ENCODE measurements at regions not wholly inside any gene's neighbourhood (a gene's known extent, or its start where the extent isn't known, plus 50 kb on each side); places are given as distances from the start of the nearest gene placed in this dataset.

DNA sequence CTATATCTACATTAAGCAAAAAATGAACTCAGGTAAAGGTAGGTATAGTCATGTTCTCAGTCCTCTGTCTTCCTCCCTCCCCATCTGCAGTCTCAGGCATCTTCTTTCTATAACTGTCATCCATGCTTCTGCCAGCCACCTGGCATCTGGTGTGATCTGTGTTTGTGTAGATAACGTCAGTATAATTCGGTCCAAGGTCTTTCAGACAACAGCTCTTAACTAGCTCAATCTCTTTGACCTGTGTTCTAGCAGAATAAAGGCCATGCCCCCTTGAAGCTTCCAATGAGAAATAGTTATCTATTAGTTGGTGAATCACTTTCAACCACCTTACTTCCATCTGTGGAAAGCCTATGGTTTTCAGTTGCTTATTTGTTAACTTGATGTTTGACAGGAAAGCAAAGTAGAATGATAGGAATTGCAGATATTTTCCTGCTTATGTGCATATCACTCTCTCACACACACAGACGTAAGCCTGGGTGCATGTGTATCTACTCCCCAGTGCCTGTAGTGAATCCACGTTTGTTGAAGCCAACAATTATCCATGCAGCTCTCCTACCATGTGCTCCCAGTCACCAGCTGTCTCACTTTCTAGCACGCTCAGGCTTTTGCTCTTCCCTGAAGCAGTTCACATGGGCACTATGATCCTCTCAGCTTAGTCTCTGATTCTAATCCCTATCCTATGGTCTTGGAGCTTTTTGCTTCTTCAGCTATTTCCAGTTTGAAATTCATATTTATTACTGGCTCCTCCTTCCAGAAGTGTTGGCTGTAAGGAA lies 433.7 kb upstream of the MANEA start:
- no peak overlapping the region for H2AFZ ChIP-seq (ENCODE audit: low read depth)
- no peaks in the 10 kb centered on the region for H3K79me2 ChIP-seq (ENCODE audit: insufficient read depth)
- H3K4me3 ChIP-seq (ENCODE audit: low read depth in 2 of 2, low read length in 1 of 2) = no peak overlapping the region
- H3K36me3 ChIP-seq (replicated peaks in 1 of 2; ENCODE audit: control insufficient read depth in 1 of 2, insufficient read depth in 2 of 2, low read length in 1 of 2) = no peaks in the 10 kb centered on the region
- no peak for DNase-seq
- no peak overlapping the region for H3K4me2 ChIP-seq
- TF ChIP-seq YY1 (IDR thresholded peaks at IDR 0.05; ENCODE audit: low read depth) (no peak), GATA2 (CRISPR knock-in tag; IDR thresholded peaks at IDR 0.05) (peak; percentile 68), EP300 (IDR thresholded peaks at IDR 0.05; ENCODE audit: borderline replicate concordance in 1 of 2, low read depth in 1 of 2, low read length in 1 of 2) (peak in 1 of 2 experiments; percentile 12; a peak in 1 of 4 replicates), EZH2phosphoT487 (IDR thresholded peaks at IDR 0.05; ENCODE audit: borderline replicate concordance, low read depth) (no peak), RCOR1 (IDR thresholded peaks at IDR 0.05; ENCODE audit: low read length) (peak; percentile 5; the same call in 1 of the 2 replicates), MXI1 (IDR thresholded peaks at IDR 0.05; ENCODE audit: low read depth, low read length) (0 out of 2 replicates have a peak, but pooled peaks have one; percentile 51), FOSL2 (IDR thresholded peaks at IDR 0.05; ENCODE audit: borderline replicate concordance, low read depth) (no peak)
- TF ChIP-seq, protein P1, sequence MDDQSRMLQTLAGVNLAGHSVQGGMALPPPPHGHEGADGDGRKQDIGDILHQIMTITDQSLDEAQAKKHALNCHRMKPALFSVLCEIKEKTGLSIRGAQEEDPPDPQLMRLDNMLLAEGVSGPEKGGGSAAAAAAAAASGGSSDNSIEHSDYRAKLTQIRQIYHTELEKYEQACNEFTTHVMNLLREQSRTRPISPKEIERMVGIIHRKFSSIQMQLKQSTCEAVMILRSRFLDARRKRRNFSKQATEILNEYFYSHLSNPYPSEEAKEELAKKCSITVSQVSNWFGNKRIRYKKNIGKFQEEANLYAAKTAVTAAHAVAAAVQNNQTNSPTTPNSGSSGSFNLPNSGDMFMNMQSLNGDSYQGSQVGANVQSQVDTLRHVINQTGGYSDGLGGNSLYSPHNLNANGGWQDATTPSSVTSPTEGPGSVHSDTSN (IDR thresholded peaks at IDR 0.05) = no peak
- no peaks in the 10 kb centered on the region for H3K9me3 ChIP-seq
- WGBS (ENCODE audit: low lambda C conversion rate) = 7% methylated on average over 5 of the region's 5 CpGs
- H3F3A ChIP-seq (replicated peaks; ENCODE audit: insufficient read depth) = no peaks in the 10 kb centered on the region
- peaks cover 0 to 3% of the 10 kb centered on the region in 2 experiments; a peak in 1 of 4 replicates for H3K4me1 ChIP-seq (ENCODE audit: control insufficient read depth in 1 of 2, insufficient read depth in 2 of 2, low read depth in 1 of 2, low read length in 1 of 2)
- ChIA-PET CTCF (interaction anchor here (0.9 to 1.3 kb wide), 3 partner anchors 9 to 52 kb away, joined by 3 to 5 read pairs (median 4); no protein-coding TSS in a partner anchor), POLR2A (no interaction called here)
- H3K9ac ChIP-seq = no peak overlapping the region
- no peaks in the 10 kb centered on the region for H4K20me1 ChIP-seq (ENCODE audit: insufficient read depth)
- no peaks in the 10 kb centered on the region for H3K27me3 ChIP-seq (ENCODE audit: insufficient read depth)
- H3K9me2 ChIP-seq = no peaks in the 10 kb centered on the region
- no peak overlapping the region for H3K27ac ChIP-seq (ENCODE audit: low read depth in 2 of 2, low read length in 1 of 2)

DNA sequence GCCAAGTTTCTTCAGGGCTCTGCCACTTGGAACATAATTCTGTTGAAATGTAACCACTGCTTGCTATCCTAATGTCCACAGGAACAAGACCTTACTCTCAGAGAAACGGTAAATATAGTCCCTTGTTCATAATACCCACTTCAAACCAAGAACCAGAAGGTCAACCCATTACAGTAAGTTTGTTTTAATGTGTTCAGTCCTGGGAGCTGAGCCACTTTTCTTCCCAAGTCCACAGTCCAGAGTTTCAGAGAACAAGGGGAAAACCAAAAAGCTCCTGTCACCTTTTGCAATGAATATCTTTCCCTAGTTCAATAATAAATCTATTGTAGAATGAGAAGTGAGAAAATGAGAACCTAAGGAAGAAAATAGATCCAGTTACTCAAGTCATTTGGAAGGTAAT lies 431.9 kb upstream of the MANEA start:
- no peaks in the 10 kb centered on the region for H3K27me3 ChIP-seq (ENCODE audit: insufficient read depth)
- no peak for DNase-seq
- no peaks in the 10 kb centered on the region for H3K36me3 ChIP-seq (replicated peaks in 1 of 2; ENCODE audit: control insufficient read depth in 1 of 2, insufficient read depth in 2 of 2, low read length in 1 of 2)
- H3K4me1 ChIP-seq (ENCODE audit: control insufficient read depth in 1 of 2, insufficient read depth in 2 of 2, low read depth in 1 of 2, low read length in 1 of 2) = peaks cover 0 to 3% of the 10 kb centered on the region in 2 experiments; a peak in 1 of 4 replicates
- no peak overlapping the region for H2AFZ ChIP-seq (ENCODE audit: low read depth)
- no peaks in the 10 kb centered on the region for H3K79me2 ChIP-seq (ENCODE audit: insufficient read depth)
- H3K27ac ChIP-seq (ENCODE audit: low read depth in 2 of 2, low read length in 1 of 2) = no peak overlapping the region
- no peak overlapping the region for H3K4me2 ChIP-seq
- H3K4me3 ChIP-seq (ENCODE audit: low read depth in 2 of 2, low read length in 1 of 2) = no peak overlapping the region
- POLR2A ChIA-PET = no interaction called here
- H3F3A ChIP-seq (replicated peaks; ENCODE audit: insufficient read depth) = no peaks in the 10 kb centered on the region
- CTCF ChIA-PET = interaction anchor here (1.7 kb wide), 1 partner anchor 16 kb away, joined by 3 read pairs; no protein-coding TSS in a partner anchor
- WGBS (ENCODE audit: low lambda C conversion rate) = 0% methylated on average over 1 of the region's 1 CpG
- no peak overlapping the region for H3K9ac ChIP-seq
- no peaks in the 10 kb centered on the region for H4K20me1 ChIP-seq (ENCODE audit: insufficient read depth)
- no peaks in the 10 kb centered on the region for H3K9me2 ChIP-seq
- no peaks in the 10 kb centered on the region for H3K9me3 ChIP-seq
- TF ChIP-seq NRF1 (IDR thresholded peaks at IDR 0.05; ENCODE audit: low read depth, low read length) (no peak), TCF12 (IDR thresholded peaks at IDR 0.05) (no peak), SMC3 (IDR thresholded peaks at IDR 0.05; ENCODE audit: low read depth, low read length) (no peak), ELF1 (IDR thresholded peaks at IDR 0.05) (no peak), EP300 (IDR thresholded peaks at IDR 0.05; ENCODE audit: borderline replicate concordance in 1 of 2, low read depth in 1 of 2, low read length in 1 of 2) (no peak), YY1 (IDR thresholded peaks at IDR 0.05; ENCODE audit: low read depth) (no peak), FOXJ3 (CRISPR knock-in tag; IDR thresholded peaks at IDR 0.05) (no peak), GATA2 (CRISPR knock-in tag; IDR thresholded peaks at IDR 0.05) (no peak)
- TF ChIP-seq, protein P2, sequence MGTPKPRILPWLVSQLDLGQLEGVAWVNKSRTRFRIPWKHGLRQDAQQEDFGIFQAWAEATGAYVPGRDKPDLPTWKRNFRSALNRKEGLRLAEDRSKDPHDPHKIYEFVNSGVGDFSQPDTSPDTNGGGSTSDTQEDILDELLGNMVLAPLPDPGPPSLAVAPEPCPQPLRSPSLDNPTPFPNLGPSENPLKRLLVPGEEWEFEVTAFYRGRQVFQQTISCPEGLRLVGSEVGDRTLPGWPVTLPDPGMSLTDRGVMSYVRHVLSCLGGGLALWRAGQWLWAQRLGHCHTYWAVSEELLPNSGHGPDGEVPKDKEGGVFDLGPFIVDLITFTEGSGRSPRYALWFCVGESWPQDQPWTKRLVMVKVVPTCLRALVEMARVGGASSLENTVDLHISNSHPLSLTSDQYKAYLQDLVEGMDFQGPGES (IDR thresholded peaks at IDR 0.05; ENCODE audit: low read depth, low read length) = no peak
- TF ChIP-seq, protein P3, sequence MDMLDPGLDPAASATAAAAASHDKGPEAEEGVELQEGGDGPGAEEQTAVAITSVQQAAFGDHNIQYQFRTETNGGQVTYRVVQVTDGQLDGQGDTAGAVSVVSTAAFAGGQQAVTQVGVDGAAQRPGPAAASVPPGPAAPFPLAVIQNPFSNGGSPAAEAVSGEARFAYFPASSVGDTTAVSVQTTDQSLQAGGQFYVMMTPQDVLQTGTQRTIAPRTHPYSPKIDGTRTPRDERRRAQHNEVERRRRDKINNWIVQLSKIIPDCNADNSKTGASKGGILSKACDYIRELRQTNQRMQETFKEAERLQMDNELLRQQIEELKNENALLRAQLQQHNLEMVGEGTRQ (IDR thresholded peaks at IDR 0.05; ENCODE audit: borderline replicate concordance, low read depth, low read length) = no peak
- TF ChIP-seq, protein P4, sequence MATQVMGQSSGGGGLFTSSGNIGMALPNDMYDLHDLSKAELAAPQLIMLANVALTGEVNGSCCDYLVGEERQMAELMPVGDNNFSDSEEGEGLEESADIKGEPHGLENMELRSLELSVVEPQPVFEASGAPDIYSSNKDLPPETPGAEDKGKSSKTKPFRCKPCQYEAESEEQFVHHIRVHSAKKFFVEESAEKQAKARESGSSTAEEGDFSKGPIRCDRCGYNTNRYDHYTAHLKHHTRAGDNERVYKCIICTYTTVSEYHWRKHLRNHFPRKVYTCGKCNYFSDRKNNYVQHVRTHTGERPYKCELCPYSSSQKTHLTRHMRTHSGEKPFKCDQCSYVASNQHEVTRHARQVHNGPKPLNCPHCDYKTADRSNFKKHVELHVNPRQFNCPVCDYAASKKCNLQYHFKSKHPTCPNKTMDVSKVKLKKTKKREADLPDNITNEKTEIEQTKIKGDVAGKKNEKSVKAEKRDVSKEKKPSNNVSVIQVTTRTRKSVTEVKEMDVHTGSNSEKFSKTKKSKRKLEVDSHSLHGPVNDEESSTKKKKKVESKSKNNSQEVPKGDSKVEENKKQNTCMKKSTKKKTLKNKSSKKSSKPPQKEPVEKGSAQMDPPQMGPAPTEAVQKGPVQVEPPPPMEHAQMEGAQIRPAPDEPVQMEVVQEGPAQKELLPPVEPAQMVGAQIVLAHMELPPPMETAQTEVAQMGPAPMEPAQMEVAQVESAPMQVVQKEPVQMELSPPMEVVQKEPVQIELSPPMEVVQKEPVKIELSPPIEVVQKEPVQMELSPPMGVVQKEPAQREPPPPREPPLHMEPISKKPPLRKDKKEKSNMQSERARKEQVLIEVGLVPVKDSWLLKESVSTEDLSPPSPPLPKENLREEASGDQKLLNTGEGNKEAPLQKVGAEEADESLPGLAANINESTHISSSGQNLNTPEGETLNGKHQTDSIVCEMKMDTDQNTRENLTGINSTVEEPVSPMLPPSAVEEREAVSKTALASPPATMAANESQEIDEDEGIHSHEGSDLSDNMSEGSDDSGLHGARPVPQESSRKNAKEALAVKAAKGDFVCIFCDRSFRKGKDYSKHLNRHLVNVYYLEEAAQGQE (IDR thresholded peaks at IDR 0.05; ENCODE audit: low read depth, low read length) = no peak
- TF ChIP-seq, protein P5, sequence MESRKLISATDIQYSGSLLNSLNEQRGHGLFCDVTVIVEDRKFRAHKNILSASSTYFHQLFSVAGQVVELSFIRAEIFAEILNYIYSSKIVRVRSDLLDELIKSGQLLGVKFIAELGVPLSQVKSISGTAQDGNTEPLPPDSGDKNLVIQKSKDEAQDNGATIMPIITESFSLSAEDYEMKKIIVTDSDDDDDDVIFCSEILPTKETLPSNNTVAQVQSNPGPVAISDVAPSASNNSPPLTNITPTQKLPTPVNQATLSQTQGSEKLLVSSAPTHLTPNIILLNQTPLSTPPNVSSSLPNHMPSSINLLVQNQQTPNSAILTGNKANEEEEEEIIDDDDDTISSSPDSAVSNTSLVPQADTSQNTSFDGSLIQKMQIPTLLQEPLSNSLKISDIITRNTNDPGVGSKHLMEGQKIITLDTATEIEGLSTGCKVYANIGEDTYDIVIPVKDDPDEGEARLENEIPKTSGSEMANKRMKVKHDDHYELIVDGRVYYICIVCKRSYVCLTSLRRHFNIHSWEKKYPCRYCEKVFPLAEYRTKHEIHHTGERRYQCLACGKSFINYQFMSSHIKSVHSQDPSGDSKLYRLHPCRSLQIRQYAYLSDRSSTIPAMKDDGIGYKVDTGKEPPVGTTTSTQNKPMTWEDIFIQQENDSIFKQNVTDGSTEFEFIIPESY (IDR thresholded peaks at IDR 0.05; ENCODE audit: borderline replicate concordance, low read depth) = no peak
